ENCODE measurements at regions not wholly inside any gene's neighbourhood (a gene's known extent, or its start where the extent isn't known, plus 50 kb on each side); places are given as distances from the start of the nearest gene placed in this dataset.

DNA sequence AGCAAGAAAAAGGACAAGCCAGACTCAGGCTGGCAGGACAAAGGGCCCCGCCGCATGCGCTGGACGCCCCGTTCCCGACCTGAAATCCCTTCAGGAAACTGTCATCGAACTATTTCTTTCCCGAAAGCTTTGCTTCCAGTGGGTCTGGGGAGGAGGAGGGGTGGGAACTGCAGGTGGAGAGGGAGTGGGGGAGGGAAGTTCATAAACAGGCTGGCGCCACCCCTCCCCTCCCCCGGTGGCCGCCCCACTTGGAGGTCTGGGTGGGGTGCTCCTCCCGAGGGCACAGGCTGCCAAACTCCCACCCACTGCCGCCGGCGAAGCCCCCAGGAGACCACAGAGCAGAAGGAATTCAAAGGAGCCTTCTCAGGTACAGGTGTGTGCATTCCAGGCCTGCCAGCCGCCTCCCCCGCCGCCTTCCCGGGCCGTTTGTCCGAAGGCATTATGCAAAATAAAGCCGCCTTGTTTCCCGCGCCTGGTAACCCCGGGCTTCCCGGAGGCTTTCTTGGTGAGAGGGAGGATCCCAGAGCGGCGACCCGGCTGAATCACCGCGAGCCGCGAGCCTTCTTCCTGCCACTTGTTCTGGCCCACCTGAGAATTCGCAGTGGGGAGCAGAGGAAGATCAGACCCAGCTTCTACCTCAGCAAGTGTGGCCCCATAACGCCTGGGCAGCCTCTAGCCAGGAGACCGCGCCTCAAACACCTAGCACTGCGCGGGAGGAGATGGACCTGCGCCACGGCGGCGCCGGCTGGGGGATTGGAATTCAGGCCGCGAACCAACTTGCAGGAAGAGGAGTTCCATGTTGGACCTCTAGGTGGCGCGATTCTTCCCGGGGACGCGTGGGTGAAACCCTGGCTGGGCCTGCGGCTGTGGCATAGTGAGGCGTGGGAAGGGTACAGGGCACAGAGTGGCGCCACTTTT is 101.9 kb downstream of the FOXI3 start:
- TF ChIP-seq, protein P1, sequence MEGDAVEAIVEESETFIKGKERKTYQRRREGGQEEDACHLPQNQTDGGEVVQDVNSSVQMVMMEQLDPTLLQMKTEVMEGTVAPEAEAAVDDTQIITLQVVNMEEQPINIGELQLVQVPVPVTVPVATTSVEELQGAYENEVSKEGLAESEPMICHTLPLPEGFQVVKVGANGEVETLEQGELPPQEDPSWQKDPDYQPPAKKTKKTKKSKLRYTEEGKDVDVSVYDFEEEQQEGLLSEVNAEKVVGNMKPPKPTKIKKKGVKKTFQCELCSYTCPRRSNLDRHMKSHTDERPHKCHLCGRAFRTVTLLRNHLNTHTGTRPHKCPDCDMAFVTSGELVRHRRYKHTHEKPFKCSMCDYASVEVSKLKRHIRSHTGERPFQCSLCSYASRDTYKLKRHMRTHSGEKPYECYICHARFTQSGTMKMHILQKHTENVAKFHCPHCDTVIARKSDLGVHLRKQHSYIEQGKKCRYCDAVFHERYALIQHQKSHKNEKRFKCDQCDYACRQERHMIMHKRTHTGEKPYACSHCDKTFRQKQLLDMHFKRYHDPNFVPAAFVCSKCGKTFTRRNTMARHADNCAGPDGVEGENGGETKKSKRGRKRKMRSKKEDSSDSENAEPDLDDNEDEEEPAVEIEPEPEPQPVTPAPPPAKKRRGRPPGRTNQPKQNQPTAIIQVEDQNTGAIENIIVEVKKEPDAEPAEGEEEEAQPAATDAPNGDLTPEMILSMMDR (IDR thresholded peaks at IDR 0.05): peak; percentile 15 to 58 (median 53)
- TF ChIP-seq POLR2AphosphoS5 (IDR thresholded peaks at IDR 0.05) (no peak), POLR2A (IDR thresholded peaks at IDR 0.05) (no peak)

Data from breast epithelium (tissue), 3 donors.